ENCODE measurements at regions not wholly inside any gene's neighbourhood (a gene's known extent, or its start where the extent isn't known, plus 50 kb on each side); places are given as distances from the start of the nearest gene placed in this dataset.

DNA sequence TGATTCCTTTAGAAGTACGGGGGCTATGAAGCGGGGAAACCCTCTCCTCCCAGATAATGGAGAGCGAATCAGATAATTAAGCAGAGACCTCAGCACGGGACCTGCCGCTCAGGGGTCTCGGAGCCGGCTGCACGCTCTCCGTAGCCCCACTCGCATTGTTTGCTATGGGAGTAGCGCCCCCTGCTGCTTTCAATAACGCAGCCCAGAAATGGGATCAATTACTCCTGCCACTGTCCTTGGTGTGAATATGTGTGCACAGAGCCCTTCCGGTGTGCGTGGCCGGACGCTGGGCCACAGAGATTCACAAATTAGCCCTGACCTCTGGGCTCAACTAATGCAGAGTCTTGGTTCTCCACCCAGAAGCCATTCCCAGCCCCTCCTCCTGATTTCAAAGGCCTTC lies 76.4 kb upstream of the TMEM132C start:
- no peak overlapping the region for H3K4me3 ChIP-seq (ENCODE audit: low read length)
- ChIA-PET CTCF (no interaction called here), POLR2A (ENCODE audit: unreplicated experiment) (no interaction called here)
- no peak overlapping the region for H3K27ac ChIP-seq (ENCODE audit: low read length)
- DNase-seq (peak; percentile 3), ATAC-seq (no peak)
- H3K9ac ChIP-seq (ENCODE audit: low read length): no peak overlapping the region
- H2AFZ ChIP-seq (ENCODE audit: low read length): no peak overlapping the region
- no peaks in the 10 kb centered on the region for H3F3A ChIP-seq (ENCODE audit: low read length, unreplicated experiment)
- no TSS peak for BruUV-seq (replicated peaks)
- H3K36me3 ChIP-seq (ENCODE audit: low read depth, low read length): no peaks in the 10 kb centered on the region
- TF ChIP-seq EZH2 (IDR thresholded peaks at IDR 0.05; ENCODE audit: low read length, unreplicated experiment): no peak
- TF ChIP-seq, protein P1, sequence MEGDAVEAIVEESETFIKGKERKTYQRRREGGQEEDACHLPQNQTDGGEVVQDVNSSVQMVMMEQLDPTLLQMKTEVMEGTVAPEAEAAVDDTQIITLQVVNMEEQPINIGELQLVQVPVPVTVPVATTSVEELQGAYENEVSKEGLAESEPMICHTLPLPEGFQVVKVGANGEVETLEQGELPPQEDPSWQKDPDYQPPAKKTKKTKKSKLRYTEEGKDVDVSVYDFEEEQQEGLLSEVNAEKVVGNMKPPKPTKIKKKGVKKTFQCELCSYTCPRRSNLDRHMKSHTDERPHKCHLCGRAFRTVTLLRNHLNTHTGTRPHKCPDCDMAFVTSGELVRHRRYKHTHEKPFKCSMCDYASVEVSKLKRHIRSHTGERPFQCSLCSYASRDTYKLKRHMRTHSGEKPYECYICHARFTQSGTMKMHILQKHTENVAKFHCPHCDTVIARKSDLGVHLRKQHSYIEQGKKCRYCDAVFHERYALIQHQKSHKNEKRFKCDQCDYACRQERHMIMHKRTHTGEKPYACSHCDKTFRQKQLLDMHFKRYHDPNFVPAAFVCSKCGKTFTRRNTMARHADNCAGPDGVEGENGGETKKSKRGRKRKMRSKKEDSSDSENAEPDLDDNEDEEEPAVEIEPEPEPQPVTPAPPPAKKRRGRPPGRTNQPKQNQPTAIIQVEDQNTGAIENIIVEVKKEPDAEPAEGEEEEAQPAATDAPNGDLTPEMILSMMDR (conservative IDR thresholded peaks at IDR 0.05; ENCODE audit: low read depth, low read length): peak; percentile 70
- no peaks in the 10 kb centered on the region for H4K20me1 ChIP-seq (ENCODE audit: low read length)
- H3K79me2 ChIP-seq (ENCODE audit: low read length): no peaks in the 10 kb centered on the region
- H3K4me1 ChIP-seq (ENCODE audit: insufficient read depth, low read length): no peaks in the 10 kb centered on the region
- no peaks in the 10 kb centered on the region for H3K9me2 ChIP-seq (replicated peaks; ENCODE audit: low read length)
- intact Hi-C loops (cut with micrococcal nuclease): no loop called here
- peaks cover 22% of the 10 kb centered on the region for H3K27me3 ChIP-seq (ENCODE audit: low read length)
- 0 out of 2 replicates have a peak, but pooled peaks cover 4% of the 10 kb centered on the region for H3K9me3 ChIP-seq (ENCODE audit: low read length)
- H3K4me2 ChIP-seq (ENCODE audit: low read length): no peak overlapping the region

- Histone ChIP-seq H3K27ac (ENCODE audit: low read length) (no peak overlapping the region), H3F3A (ENCODE audit: low read length, unreplicated experiment) (no peaks in the 10 kb centered on the region), H3K27me3 (ENCODE audit: low read length) (peaks cover 26% of the 10 kb centered on the region), H3K4me2 (ENCODE audit: low read length) (no peak overlapping the region), H3K9me2 (replicated peaks; ENCODE audit: low read length) (no peaks in the 10 kb centered on the region), H3K9ac (ENCODE audit: low read length) (no peak overlapping the region), H2AFZ (ENCODE audit: low read length) (no peak overlapping the region), H3K4me3 (ENCODE audit: low read length) (no peak overlapping the region), H4K20me1 (ENCODE audit: low read length) (no peaks in the 10 kb centered on the region), H3K36me3 (ENCODE audit: low read depth, low read length) (no peaks in the 10 kb centered on the region), H3K9me3 (ENCODE audit: low read length) (0 out of 2 replicates have a peak, but pooled peaks cover 4% of the 10 kb centered on the region), H3K79me2 (ENCODE audit: low read length) (no peaks in the 10 kb centered on the region), H3K4me1 (ENCODE audit: insufficient read depth, low read length) (no peaks in the 10 kb centered on the region)
- ATAC-seq (no peak), DNase-seq (no peak)
- TF ChIP-seq EZH2phosphoT487 (IDR thresholded peaks at IDR 0.05; ENCODE audit: borderline replicate concordance, low read length): no peak
- TF ChIP-seq, protein P1 (conservative IDR thresholded peaks at IDR 0.05; ENCODE audit: low read depth, low read length): no peak
- TF ChIP-seq EZH2 (IDR thresholded peaks at IDR 0.05; ENCODE audit: low read length, unreplicated experiment): no peak
- CTCF ChIA-PET: no interaction called here
- POLR2A ChIA-PET (ENCODE audit: unreplicated experiment): no interaction called here
- no TSS peak for BruUV-seq (replicated peaks)
- intact Hi-C loops (cut with micrococcal nuclease): no loop called here
These were observed 75.6 kb upstream of the TMEM132C start for GRCh38 chr12:128191380-128191779.

GRCh38 chr12:128204711-128205110 lies 62.3 kb upstream of the TMEM132C start:
- Histone ChIP-seq H3K79me2 (ENCODE audit: low read length) (no peaks in the 10 kb centered on the region), H3K9me3 (ENCODE audit: low read length) (peaks cover 19% of the 10 kb centered on the region; the same call in 1 of the 2 replicates), H3K27me3 (ENCODE audit: low read length) (no peaks in the 10 kb centered on the region), H3K36me3 (ENCODE audit: low read depth, low read length) (no peaks in the 10 kb centered on the region), H3K4me1 (ENCODE audit: insufficient read depth, low read length) (no peaks in the 10 kb centered on the region), H2AFZ (ENCODE audit: low read length) (no peak overlapping the region), H4K20me1 (ENCODE audit: low read length) (no peaks in the 10 kb centered on the region), H3K4me2 (ENCODE audit: low read length) (no peak overlapping the region), H3K27ac (ENCODE audit: low read length) (no peak overlapping the region), H3K9me2 (replicated peaks; ENCODE audit: low read length) (no peaks in the 10 kb centered on the region), H3K4me3 (ENCODE audit: low read length) (no peak overlapping the region), H3F3A (ENCODE audit: low read length, unreplicated experiment) (no peaks in the 10 kb centered on the region), H3K9ac (ENCODE audit: low read length) (no peak overlapping the region)
- ATAC-seq (no peak), DNase-seq (no peak)
- no TSS peak for BruUV-seq (replicated peaks)
- ChIA-PET POLR2A (ENCODE audit: unreplicated experiment) (no interaction called here), CTCF (no interaction called here)
- intact Hi-C loops (cut with micrococcal nuclease): no loop called here
- TF ChIP-seq EZH2phosphoT487 (IDR thresholded peaks at IDR 0.05; ENCODE audit: borderline replicate concordance, low read length) (no peak), EZH2 (IDR thresholded peaks at IDR 0.05; ENCODE audit: low read length, unreplicated experiment) (no peak)
- TF ChIP-seq, protein P1 (conservative IDR thresholded peaks at IDR 0.05; ENCODE audit: low read depth, low read length): no peak

All from PC-3 (cell line).